HPDE6-E6E7 (cell line): ENCODE measurements at regions not wholly inside any gene's neighbourhood (a gene's known extent, or its start where the extent isn't known, plus 50 kb on each side); places are given as distances from the start of the nearest gene placed in this dataset.
"Not testable (repeated sequence)": the region's sequence is repeated elsewhere in the genome, so short reads cannot be mapped to it uniquely, and the experiment has no call there.

Experiments used
- DNase-seq: peaks from one replicate; pipeline ENCODE4 v3.0.0; 2011; ENCODE audit warnings: missing footprints; ENCODE audit errors: extremely low spot score

- DNase-seq: no peak
Measured at GRCh38 chr9:101991926-101992325, 253.5 kb upstream of the GRIN3A start.

- DNase-seq: no peak
Measured at GRCh38 chr9:101977614-101978210, 239.3 kb upstream of the GRIN3A start.

- DNase-seq: no peak
Measured at GRCh38 chr9:101970609-101971008, 232.2 kb upstream of the GRIN3A start.

DNA sequence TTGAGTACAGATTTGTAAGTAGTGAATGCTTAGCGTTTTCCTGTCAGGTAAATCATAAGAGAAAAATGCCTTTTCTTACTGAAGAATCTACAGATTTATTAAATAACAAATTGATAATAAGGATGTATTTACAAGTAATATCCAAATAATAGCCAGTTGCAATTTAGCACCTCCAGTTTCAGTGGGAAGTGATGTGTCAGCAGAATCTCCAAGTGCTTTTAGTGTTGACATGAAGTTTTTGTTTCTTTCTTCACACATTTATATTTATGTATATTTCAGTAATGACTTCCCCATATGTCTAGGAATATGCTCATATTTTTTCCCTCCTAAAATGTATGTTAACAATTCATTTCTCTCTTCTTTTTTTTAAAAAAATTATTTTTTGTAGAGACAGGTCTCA is 229.9 kb upstream of the GRIN3A start:
- no peak for DNase-seq

DNA sequence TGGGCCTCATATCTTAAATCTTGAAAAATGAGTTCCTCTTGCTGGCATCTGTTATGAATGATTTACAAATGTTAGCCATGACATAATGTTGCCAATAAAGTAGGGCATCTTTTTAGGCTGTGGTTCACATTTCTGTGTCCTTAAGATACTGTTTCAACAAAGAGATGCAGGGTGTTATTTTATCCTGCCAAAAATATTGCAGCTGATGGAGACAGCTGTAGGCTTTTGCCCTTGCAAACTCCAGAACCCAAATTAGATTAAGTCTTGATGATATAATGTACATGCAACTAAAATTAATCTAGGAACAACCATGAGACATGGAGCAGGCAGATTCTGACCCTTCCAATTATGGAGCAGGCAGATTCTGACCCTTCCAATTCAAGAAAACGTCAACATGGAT is 228.2 kb upstream of the GRIN3A start:
- DNase-seq: no peak

DNA sequence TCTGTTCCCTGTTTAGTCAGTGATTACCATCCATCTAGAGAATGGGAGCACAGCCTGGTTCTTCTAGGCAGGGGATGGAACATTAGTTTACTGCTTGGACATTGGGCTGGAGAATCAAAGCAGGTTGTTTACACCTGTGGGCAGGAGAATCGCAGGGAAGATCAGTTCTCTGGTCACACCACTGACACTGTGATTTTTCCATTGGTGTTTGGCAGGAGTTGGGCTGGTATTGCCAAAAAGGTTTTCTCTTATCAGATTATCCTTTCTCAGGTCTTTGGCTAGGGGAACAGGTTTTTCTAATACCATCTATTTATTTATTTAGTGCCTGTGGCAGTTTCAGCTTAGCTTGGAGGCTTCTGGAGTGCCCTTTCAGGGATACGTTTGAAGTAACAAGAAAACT is 219.3 kb upstream of the GRIN3A start:
- DNase-seq: no peak

DNA sequence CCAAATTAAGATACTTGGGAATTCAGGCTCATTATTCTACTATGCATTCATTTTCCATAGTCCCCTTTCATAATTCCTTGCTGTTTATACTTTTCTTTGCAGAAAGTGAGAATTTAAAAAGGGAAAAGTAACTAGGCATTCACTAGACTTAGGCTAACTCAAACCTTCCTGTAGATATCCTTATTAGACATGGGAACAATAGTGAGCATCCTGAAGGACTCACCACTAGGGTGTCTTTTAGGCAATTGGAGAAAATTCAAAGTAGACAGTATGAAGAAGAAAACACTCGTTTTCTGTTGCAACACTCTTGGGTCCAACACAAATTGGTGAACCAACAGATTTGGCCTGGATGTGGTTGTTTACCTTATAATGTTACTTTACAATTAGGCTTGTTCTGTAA is 213.2 kb upstream of the GRIN3A start:
- DNase-seq: no peak

- no peak for DNase-seq
Measured at GRCh38 chr9:101931756-101932155, 193.3 kb upstream of the GRIN3A start.

GRCh38 chr9:101930783-101931182 is 192.3 kb upstream of the GRIN3A start:
- DNase-seq: no peak

DNA sequence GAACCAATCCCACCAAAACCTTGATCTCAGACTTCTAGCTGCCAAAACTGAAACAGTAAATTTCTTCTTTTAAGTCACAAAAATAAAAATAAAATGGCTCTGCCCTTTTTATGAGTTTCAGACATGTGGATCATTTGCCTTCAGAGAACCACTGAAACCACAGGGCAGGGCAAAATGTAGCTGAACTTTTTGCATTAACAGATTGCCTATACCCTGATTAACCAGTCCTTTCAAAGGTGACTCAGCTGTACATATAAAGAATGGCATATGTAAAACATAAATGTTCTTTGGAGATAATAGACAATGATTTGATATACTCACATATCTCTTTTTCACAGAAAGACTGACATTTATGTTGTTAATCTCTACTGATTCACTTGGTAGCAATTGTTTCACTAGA is 187.1 kb upstream of the GRIN3A start:
- no peak for DNase-seq

GRCh38 chr9:101923451-101923850 is 185.0 kb upstream of the GRIN3A start:
- no peak for DNase-seq

- not testable (repeated sequence) for DNase-seq
Measured at GRCh38 chr9:101916948-101917347, 178.5 kb upstream of the GRIN3A start.

- peak; percentile 13 for DNase-seq
Measured at GRCh38 chr9:101915482-101915881, 177.0 kb upstream of the GRIN3A start.

- no peak for DNase-seq
Measured at GRCh38 chr9:101912698-101913097, 174.3 kb upstream of the GRIN3A start.

DNA sequence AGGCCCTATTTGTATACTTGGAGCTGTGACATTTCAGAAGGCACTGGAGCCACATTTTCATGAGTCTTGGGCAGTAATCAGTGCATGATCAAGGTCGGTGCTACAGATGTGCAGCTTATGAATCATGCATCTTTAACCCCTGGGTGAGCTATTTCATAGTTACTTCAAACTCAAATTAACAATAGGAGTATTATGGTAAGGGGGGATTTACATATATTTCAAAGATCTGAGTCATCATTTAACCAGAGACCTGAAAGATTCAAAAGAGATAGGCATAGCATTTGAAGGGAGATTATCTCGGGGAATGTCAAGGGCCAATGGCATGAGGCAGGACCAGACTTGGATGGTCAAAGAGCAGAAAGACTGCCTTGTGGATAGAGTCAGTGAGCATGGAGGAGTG is 169.0 kb upstream of the GRIN3A start:
- DNase-seq: no peak

DNA sequence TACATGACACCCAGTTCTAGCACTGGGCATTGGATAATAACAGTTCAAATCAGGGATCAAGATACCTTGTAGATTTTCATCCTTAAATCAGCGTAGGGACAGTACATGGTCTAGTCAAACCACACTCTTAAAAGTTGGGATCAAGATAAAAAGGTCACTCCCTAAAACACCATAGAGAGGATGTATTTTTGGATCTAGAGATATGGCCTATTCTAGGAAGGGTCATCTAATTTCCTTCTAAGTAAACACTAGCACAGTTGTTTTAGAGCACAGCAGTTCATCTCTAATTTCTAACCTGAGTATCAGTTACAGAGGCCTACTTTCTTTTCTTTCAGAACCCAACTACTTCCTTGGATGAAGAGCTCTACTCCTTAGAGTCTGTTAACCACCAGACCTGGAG is 166.4 kb upstream of the GRIN3A start:
- no peak for DNase-seq

DNA sequence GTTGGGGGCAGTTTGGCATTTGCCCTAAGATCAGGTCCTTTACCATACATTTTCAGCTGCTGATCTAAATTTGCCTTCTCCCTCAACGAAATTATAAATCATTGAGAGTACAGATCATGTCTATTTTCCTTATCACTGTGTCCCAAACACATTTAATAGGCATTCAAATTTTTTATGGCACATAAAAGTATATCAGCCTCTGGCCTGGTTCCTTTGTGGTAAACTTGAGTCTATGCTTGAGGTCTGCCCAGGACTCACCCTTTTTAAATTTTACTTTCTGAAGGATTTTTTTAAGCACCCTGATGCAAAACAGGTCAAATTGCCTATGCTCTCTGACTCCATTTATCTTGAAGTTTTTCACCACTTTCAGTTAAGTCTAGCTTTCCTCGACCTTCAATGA is 163.6 kb upstream of the GRIN3A start:
- DNase-seq: no peak

- no peak for DNase-seq
Measured at GRCh38 chr9:101897196-101897595, 158.7 kb upstream of the GRIN3A start.

DNA sequence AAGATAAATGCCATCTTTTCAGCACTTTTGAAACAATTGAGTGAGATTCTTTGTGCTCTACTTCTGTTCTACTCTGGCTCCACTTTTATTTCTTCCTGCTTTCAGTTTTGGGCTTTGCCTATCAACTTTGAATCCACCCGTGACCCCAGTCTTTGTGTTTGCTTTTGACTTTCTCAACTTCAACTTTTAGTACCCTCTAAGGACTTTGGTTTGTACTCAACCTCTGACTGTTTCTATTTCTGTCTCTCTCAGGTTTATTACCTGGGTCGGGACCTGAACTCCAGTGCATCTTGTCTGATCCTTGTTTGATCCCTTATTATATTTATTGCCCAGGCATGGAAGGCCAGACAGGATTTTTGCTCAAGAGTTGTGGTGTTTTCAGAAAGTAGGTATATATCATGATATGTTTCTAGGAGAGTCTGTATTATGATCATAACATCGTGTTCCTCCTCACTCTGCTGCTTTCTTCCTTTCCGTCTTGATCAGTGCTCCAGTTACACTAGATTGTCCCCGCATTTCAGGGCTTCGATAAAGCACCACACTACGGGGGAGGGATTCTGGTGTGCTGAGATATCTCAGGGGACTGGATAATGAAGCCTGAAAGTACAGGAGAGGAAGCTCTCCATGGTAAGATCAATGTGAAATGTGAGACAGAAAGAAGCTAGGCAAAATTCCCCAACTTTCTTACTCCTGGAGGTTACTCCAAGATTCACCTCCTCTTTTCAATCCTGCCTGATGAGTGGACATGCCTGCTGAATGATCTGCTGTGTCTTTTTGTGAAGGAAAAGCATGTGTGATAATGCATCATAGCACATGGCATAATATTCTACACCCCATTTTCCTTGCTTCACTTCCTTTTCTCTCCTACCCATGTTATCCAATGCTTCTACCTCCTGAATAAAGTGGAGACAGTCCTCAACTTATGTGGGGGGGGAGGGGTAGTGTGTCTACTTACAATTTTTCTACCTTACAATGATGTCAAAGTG is 155.5 kb upstream of the GRIN3A start:
- no peak for DNase-seq

GRCh38 chr9:101881508-101881907 is 143.1 kb upstream of the GRIN3A start:
- DNase-seq: no peak

DNA sequence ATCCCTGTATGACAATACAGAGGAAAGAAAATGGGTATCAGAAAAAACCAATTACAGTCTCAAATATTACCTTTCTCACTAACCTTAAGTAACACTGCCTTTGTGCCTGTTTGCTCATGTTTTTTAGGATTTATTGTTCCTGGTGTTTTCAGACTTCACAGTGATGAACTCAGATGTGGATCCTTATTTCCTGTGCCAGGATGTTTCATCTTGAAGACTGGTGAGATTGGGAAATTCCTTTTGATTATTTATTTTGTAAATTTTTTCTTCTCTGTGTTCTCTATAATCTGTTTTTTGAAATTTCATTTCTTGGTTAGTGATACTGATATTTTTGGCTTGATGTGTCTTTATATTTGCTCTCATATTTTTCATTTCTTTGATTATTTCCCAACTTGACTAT is 142.4 kb upstream of the GRIN3A start:
- no peak for DNase-seq

- DNase-seq: no peak
Measured at GRCh38 chr9:101878734-101879133, 140.3 kb upstream of the GRIN3A start.

- no peak for DNase-seq
Measured at GRCh38 chr9:101877439-101877838, 139.0 kb upstream of the GRIN3A start.
